ENCODE measurements at regions not wholly inside any gene's neighbourhood (a gene's known extent, or its start where the extent isn't known, plus 50 kb on each side); places are given as distances from the start of the nearest gene placed in this dataset.

DNA sequence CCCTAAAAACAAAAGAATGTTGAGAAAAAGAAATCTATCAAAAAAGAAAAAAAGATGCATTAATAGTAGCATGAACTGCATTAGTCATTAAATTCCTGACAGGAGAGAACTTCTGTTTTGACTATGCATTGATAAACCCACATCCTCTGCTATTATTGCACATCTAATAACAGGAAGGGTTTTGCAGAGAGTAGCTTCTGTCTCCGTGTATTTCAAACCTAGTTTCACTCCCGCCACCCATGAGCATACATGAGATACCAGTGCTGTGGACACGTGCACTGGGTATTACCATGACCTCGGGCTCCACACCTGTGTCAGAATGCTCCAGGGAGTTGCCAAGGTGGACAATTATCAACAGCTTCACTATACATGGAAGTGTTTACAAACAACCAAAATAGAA is 449.1 kb upstream of the SOX5 start:
- TF ChIP-seq, protein P1, sequence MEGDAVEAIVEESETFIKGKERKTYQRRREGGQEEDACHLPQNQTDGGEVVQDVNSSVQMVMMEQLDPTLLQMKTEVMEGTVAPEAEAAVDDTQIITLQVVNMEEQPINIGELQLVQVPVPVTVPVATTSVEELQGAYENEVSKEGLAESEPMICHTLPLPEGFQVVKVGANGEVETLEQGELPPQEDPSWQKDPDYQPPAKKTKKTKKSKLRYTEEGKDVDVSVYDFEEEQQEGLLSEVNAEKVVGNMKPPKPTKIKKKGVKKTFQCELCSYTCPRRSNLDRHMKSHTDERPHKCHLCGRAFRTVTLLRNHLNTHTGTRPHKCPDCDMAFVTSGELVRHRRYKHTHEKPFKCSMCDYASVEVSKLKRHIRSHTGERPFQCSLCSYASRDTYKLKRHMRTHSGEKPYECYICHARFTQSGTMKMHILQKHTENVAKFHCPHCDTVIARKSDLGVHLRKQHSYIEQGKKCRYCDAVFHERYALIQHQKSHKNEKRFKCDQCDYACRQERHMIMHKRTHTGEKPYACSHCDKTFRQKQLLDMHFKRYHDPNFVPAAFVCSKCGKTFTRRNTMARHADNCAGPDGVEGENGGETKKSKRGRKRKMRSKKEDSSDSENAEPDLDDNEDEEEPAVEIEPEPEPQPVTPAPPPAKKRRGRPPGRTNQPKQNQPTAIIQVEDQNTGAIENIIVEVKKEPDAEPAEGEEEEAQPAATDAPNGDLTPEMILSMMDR (IDR thresholded peaks at IDR 0.05), result no peak
- TF ChIP-seq, protein P2, sequence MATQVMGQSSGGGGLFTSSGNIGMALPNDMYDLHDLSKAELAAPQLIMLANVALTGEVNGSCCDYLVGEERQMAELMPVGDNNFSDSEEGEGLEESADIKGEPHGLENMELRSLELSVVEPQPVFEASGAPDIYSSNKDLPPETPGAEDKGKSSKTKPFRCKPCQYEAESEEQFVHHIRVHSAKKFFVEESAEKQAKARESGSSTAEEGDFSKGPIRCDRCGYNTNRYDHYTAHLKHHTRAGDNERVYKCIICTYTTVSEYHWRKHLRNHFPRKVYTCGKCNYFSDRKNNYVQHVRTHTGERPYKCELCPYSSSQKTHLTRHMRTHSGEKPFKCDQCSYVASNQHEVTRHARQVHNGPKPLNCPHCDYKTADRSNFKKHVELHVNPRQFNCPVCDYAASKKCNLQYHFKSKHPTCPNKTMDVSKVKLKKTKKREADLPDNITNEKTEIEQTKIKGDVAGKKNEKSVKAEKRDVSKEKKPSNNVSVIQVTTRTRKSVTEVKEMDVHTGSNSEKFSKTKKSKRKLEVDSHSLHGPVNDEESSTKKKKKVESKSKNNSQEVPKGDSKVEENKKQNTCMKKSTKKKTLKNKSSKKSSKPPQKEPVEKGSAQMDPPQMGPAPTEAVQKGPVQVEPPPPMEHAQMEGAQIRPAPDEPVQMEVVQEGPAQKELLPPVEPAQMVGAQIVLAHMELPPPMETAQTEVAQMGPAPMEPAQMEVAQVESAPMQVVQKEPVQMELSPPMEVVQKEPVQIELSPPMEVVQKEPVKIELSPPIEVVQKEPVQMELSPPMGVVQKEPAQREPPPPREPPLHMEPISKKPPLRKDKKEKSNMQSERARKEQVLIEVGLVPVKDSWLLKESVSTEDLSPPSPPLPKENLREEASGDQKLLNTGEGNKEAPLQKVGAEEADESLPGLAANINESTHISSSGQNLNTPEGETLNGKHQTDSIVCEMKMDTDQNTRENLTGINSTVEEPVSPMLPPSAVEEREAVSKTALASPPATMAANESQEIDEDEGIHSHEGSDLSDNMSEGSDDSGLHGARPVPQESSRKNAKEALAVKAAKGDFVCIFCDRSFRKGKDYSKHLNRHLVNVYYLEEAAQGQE (IDR thresholded peaks at IDR 0.05; ENCODE audit: insufficient read depth in 1 of 2, low read depth in 2 of 2, low read length in 1 of 2), result no peak
- no peak for TF ChIP-seq TCF7L2 (IDR thresholded peaks at IDR 0.05; ENCODE audit: low read depth, low read length)
- no peak for TF ChIP-seq SIN3A (IDR thresholded peaks at IDR 0.05; ENCODE audit: borderline replicate concordance, insufficient read depth, low read depth, low read length)
- TF ChIP-seq POLR2AphosphoS5 (IDR thresholded peaks at IDR 0.05; ENCODE audit: low read depth, low read length), result no peak

Measured in Panc1 (cell line).